ENCODE measurements at regions not wholly inside any gene's neighbourhood (a gene's known extent, or its start where the extent isn't known, plus 50 kb on each side); places are given as distances from the start of the nearest gene placed in this dataset.

DNA sequence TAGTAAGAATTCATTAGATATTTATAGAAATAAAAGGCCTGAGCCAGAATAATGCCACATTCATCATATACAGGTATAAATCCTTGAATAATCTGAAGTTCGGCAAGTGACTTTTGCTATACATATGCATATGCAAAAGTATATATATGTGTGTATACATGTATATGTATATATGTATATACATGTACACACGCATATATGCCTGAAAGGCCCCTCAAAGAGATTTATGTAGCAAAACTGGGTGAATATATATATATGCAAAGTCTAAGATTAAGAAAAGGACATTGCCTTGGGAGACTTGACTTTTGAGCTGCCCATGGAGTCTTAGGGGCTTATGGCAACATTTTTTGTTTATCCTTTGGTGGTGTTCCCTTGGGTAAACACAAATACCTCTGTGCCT lies 231.4 kb downstream of the BMP2 start:
- 94% methylated on average over 2 of the region's 2 CpGs for WGBS
- DNase-seq (ENCODE audit: low spot score): no peak
- Histone ChIP-seq H3K4me1 (ENCODE audit: control insufficient read depth in 4 of 4, insufficient read depth in 4 of 4, low read length in 3 of 4) (no peaks in the 10 kb centered on the region), H3K36me3 (ENCODE audit: control insufficient read depth in 4 of 4, insufficient read depth in 3 of 4, low read depth in 1 of 4, low read length in 3 of 4) (no peaks in the 10 kb centered on the region), H3K27me3 (ENCODE audit: control insufficient read depth in 4 of 4, insufficient read depth in 4 of 4, low read length in 3 of 4) (peaks cover 0 to 3% (median 0%) of the 10 kb centered on the region in 4 donors), H3K27ac (ENCODE audit: low read depth in 1 of 2, low read length in 2 of 2) (no peak overlapping the region), H3K4me3 (ENCODE audit: low read depth in 1 of 3, low read length in 3 of 3) (no peak overlapping the region), H3K9ac (ENCODE audit: low read depth in 1 of 2, low read length in 2 of 2) (no peak overlapping the region), H3K9me3 (ENCODE audit: control insufficient read depth in 4 of 4, low read length in 3 of 4) (no peaks in the 10 kb centered on the region)
- TF ChIP-seq, protein P1, sequence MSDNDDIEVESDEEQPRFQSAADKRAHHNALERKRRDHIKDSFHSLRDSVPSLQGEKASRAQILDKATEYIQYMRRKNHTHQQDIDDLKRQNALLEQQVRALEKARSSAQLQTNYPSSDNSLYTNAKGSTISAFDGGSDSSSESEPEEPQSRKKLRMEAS (IDR thresholded peaks at IDR 0.05): no peak
- TF ChIP-seq HNF4G (IDR thresholded peaks at IDR 0.05) (no peak), JUND (IDR thresholded peaks at IDR 0.05) (no peak), FOXA1 (IDR thresholded peaks at IDR 0.05) (no peak), RXRA (IDR thresholded peaks at IDR 0.05) (no peak), CTCF (IDR thresholded peaks at IDR 0.05; ENCODE audit: low read depth, low read length, missing input control) (no peak), SP1 (IDR thresholded peaks at IDR 0.05) (no peak), GABPA (IDR thresholded peaks at IDR 0.05 in 1 of 2, conservative IDR thresholded peaks at IDR 0.05 in 1 of 2) (no peak), HNF4A (conservative IDR thresholded peaks at IDR 0.05) (no peak), TAF1 (conservative IDR thresholded peaks at IDR 0.05) (no peak), NR2F2 (IDR thresholded peaks at IDR 0.05) (no peak), RAD21 (IDR thresholded peaks at IDR 0.05) (no peak), EGR1 (IDR thresholded peaks at IDR 0.05; ENCODE audit: low read depth in 2 of 2) (no peak), FOXA2 (IDR thresholded peaks at IDR 0.05) (no peak), YY1 (IDR thresholded peaks at IDR 0.05) (no peak)
- TF ChIP-seq, protein P2, sequence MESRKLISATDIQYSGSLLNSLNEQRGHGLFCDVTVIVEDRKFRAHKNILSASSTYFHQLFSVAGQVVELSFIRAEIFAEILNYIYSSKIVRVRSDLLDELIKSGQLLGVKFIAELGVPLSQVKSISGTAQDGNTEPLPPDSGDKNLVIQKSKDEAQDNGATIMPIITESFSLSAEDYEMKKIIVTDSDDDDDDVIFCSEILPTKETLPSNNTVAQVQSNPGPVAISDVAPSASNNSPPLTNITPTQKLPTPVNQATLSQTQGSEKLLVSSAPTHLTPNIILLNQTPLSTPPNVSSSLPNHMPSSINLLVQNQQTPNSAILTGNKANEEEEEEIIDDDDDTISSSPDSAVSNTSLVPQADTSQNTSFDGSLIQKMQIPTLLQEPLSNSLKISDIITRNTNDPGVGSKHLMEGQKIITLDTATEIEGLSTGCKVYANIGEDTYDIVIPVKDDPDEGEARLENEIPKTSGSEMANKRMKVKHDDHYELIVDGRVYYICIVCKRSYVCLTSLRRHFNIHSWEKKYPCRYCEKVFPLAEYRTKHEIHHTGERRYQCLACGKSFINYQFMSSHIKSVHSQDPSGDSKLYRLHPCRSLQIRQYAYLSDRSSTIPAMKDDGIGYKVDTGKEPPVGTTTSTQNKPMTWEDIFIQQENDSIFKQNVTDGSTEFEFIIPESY (IDR thresholded peaks at IDR 0.05): no peak
- TF ChIP-seq, protein P3, sequence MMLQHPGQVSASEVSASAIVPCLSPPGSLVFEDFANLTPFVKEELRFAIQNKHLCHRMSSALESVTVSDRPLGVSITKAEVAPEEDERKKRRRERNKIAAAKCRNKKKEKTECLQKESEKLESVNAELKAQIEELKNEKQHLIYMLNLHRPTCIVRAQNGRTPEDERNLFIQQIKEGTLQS (IDR thresholded peaks at IDR 0.05): no peak
- TF ChIP-seq, protein P4, sequence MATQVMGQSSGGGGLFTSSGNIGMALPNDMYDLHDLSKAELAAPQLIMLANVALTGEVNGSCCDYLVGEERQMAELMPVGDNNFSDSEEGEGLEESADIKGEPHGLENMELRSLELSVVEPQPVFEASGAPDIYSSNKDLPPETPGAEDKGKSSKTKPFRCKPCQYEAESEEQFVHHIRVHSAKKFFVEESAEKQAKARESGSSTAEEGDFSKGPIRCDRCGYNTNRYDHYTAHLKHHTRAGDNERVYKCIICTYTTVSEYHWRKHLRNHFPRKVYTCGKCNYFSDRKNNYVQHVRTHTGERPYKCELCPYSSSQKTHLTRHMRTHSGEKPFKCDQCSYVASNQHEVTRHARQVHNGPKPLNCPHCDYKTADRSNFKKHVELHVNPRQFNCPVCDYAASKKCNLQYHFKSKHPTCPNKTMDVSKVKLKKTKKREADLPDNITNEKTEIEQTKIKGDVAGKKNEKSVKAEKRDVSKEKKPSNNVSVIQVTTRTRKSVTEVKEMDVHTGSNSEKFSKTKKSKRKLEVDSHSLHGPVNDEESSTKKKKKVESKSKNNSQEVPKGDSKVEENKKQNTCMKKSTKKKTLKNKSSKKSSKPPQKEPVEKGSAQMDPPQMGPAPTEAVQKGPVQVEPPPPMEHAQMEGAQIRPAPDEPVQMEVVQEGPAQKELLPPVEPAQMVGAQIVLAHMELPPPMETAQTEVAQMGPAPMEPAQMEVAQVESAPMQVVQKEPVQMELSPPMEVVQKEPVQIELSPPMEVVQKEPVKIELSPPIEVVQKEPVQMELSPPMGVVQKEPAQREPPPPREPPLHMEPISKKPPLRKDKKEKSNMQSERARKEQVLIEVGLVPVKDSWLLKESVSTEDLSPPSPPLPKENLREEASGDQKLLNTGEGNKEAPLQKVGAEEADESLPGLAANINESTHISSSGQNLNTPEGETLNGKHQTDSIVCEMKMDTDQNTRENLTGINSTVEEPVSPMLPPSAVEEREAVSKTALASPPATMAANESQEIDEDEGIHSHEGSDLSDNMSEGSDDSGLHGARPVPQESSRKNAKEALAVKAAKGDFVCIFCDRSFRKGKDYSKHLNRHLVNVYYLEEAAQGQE (IDR thresholded peaks at IDR 0.05): no peak

Data from liver (tissue), 8 donors.